Activated CD4-positive, alpha-beta T cell treated with anti-CD3 and anti-CD28 coated beads for 24 hours (primary cell): ENCODE measurements at regions not wholly inside any gene's neighbourhood (a gene's known extent, or its start where the extent isn't known, plus 50 kb on each side); places are given as distances from the start of the nearest gene placed in this dataset.

Experiments used
- DNase-seq, 2 donors: peaks; one replicate each; pipeline ENCODE4 v3.0.0-alpha.2; 2020; ENCODE audit warnings: low read depth in 2 of 2

DNA sequence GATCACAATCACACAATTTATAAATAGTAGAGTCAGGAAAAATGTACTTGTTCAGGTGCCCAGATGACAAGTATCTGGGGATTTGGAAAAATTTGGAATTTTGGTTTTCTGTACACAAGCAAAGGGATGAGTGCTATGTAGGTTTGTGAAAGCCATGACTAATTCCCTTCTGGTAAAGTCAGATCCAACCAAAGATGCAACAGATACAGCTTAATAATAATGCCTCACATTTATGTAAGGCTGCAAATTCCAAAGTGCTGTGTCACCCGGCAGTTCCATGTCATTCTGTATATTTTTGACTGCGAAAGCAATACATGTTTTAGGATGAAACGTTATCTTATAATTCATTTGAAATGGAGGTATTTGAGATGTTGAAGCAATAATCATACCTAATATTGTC lies 102.7 kb upstream of the AGBL1 start:
- DNase-seq = no peak

DNA sequence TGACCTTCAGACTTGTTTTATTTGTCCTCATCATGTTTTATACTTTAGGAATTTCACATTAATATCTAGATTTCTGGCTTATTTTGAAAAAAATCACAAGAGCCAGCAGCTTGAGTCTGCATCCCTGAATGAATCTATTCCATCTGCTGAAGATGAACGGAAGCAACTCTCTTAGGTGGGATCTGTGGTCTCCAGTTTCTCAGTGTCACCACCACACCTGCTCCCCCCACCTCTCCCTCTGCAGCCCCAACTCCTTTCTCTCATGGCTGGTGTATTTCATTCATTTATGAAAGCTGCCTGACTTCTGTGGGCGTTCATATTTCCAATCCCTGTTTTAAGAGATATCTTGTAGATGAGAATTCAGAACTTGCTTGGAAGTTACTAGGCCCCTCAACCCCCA lies 102.1 kb upstream of the AGBL1 start:
- no peak for DNase-seq

DNA sequence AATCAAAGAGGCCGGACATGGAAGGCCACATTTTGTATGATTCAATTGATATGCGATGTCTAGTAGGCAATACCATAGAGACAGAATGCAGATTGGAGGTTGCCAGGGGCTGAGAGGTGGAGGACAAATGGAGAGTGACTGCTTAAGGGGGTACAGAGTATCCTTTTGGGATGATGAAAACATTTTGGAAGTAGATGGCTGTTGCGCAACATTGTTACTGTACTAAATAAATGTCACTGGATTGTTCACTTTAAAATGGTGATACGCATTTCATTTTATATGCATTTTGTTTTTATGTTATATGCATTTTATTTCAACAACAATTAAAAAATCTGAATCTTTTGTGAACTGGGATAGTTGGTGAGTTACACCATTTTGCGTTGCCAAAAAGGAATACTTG lies 99.7 kb upstream of the AGBL1 start:
- no peak for DNase-seq

DNA sequence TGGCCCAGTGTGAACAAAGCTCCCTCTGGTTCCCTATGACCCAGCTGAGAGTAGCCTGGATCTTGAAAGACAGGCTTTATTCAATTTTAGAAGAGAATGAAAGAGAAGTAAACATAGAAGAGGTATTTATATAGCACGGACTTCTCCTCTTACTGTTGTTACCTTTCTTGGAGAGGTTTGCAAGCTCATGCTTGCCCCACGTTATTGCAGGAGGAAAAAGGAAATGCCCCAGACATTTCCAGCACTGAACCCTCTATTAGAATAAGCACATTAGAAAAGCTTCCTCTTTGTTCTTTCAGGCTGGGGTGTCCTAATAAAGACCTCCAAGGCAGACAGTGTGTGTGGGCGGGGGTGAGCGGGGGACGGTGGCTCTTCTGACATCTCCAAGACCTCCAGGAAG lies 98.7 kb upstream of the AGBL1 start:
- DNase-seq = no peak

DNA sequence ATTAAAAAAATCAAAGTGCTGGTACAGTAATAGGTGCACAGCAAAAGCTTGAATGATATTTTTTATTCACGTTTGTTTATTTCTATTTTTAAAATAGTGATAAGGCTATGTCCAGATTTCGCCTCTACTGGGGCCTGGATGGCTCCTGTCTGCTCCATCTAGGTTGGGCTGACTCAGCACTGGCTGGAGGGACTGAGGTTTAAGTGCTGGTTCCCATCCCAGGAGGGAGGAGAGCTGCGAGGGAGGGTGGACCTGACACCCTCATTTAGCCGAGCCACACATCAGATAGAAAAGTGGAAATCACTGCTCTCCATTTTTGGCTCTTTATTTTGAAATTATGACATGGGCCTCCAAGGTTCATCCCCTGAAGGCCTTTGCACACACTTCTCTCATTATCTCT lies 95.4 kb upstream of the AGBL1 start:
- DNase-seq = no peak

DNA sequence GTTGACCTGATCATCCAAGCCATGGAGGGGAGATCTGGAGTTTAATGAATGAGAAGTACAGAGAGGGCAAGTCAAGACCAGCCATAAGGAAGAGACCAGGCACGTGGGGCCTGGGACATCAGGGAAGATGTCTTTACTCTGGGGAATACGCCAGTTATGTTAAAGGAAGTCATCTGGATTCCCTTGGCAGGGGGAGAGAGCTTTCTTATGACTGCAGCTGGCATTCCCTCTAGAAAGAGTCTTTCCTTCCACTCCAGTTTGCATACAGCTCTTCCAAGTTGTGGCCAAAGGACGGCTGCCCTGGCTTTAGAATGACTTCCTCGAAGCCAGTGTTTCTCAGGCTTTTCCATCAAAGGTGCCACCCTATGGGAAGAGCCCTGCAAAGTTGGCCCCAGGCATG lies 93.6 kb upstream of the AGBL1 start:
- DNase-seq = no peak

DNA sequence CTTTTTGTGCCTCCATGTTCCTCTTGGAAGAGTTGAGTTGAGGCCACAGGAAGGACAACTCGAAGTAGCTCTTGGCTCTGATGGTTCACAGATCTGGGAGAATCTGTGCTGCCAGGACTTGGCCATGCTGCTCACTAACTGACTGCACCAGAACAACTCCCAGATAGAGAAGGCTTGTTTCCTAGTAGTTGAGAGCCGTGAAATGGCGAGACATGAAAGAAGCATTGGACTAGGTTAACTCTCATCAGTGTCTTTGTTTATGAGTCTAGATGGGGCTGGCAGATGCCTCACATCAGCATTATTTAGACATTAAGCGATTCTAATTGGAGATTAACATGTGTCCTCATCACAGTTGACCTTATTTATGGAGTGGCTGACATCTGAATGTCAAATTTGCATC lies 92.9 kb upstream of the AGBL1 start:
- DNase-seq = no peak

DNA sequence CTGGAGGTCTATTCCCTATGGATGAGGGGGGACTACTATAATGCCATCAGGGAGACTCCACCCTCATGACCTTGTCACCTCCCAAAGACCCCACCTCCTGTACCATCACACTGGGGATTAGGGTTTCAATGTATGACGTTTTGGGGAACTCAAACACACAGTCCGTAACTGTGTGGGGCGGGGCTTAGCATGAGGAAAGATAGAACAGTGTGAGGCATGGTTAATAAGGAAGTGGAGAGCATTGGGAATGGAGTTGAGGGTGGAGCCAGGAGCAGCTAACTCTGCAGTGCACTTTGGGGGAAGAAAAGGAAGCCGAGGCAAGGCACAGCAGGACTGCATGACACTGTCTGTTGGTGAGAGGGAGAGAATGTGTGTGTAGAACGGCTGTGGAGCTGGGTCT lies 90.9 kb upstream of the AGBL1 start:
- DNase-seq = no peak

DNA sequence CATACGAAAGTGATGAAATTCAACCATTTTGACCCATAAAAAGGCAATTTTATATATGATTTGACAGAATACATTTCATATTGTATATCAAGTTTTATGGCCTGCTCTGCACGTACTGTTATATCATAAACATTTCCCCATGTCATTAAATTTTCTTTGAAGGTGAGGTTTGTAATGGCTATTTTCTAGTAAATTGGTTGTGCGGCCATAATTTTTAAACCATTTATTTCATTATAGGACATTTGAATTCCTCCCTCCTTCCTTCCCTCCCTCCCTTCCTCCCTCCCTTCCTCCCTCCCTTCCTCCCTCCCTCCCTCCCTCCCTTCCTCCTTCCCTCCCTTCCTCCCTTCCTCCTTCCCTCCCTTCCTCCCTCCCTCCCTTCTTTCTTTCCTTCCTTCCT lies 87.4 kb upstream of the AGBL1 start:
- DNase-seq = no peak

DNA sequence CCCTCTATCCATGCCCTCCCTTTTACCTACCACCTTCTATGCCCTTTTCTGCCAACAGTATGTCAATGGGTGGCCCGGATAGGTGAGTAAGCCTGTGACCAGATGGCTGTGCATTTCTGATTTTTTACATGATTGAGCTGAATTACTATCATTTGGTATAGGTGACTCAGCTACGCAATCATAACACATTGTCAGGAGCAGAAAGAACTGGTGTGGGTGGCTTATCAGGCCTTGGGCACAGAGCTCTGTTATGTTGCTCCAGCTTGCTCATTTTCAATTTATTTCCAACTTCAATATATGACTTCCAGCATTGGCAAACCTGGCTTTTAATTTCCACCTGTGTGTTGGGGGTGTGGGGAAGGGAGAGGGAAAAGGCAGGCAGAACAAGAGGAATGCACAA lies 86.6 kb upstream of the AGBL1 start:
- no peak for DNase-seq

DNA sequence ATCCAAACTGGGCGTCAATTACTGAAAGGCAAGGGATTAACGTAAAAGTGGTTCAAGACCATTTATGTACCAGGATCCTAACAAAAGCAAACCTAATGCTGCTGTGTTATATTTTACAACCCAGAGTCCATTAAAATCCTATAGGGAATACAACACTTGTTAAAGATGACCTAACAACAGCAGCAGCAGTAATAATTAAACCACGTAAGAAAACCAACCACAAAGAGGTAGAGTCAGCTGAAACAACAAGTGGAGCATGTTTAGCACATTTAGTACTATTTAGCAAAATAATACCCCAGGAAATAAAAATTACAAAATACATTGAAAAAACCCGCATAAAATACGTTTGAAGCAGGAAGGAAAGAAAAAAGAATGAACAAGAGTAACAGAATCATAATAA lies 82.1 kb upstream of the AGBL1 start:
- no peak for DNase-seq

DNA sequence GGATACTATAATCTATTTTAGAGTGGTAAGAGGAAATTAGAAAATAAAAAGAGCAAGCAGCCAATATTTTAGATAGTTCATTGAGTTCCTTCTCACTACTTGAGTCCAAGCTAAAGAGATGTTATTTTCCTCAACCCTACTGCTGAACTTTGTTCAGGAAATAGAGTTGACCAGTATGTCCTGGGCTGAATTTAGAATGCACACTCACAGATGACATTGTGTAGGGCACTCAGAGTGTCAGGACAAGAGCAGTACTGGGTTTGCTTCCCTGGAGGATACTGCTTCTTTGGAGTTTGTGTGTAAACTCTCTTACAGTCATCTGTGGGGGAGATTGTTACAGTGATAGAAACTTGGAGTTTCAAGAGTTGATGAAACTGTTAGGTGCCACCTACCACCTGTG lies 80.0 kb upstream of the AGBL1 start:
- DNase-seq = no peak

DNA sequence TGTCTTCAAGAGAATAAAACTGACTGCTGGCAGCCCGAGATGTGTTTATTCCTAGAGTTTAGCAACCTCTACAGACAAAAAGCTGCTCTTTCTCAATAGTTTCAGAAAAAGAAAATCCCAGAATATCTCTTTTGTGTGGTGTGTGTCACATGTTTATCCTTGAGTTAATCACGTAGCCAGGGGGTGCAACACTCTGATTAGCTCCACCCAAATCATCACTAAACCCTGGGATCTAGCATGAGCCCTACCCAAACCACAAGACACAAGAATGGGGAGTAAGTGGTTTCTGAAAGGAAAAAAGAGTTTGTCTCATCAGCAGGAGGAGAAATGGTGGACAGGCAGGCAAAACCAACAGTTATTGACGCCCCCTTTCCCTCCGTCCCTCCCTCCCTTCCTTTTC lies 78.5 kb upstream of the AGBL1 start:
- DNase-seq = no peak

DNA sequence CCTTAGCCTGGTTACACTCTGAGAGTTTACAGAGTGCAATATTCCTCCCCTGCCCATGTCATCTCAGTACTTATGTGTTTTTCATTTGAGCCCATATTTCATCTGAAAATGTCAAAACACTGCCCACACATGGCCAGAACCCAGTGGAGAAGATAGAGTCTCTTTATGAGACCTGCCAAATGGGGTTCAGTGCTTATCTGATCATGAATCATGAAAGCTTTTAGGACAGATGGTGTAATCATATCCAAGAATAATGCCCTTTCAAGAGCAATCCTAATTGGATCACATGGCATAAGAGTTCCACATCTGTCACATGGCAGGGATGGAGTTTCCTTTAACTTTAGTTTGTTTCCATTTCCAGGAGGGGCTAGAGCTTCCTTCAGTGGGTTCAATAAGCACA lies 77.2 kb upstream of the AGBL1 start:
- DNase-seq = no peak

DNA sequence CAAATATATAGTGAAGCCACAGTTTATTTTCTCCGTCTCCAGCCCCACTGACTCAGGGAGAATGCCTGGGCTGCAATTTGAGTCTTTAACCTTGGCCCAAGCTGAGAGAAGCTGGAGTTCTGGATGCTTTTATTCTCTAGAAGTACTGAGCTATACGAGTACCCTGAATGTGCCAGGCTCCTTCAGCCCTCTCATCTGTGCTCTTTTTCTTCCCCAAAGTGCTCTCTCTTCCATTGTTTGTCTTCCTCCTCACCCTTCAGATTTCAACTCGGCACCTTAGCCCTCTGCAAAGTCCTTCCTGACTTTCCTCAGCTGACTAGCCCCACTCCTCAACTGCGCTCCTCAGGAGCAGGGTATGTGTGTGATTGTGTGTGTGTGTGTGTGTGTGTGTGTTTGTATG lies 75.6 kb upstream of the AGBL1 start:
- DNase-seq = no peak

DNA sequence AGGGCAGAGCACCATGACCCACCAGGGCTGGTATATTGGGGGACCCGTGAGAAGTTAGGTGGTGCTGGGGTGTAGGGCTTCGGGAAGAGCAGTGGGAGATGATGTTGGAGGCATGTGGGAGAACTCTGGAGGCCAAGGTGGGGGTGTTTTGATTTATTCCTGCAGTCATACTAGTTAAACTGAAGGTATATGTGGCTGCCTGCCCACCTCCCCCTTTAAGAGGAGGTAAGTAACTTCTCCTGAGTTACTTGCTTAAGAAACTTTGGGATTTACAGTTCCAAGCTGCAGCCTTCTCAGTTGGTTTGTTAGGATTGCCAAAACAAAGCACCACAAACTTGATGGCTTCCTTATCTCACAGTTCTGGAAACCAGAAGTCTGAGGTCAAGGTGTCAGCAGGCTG lies 73.1 kb upstream of the AGBL1 start:
- no peak for DNase-seq

DNA sequence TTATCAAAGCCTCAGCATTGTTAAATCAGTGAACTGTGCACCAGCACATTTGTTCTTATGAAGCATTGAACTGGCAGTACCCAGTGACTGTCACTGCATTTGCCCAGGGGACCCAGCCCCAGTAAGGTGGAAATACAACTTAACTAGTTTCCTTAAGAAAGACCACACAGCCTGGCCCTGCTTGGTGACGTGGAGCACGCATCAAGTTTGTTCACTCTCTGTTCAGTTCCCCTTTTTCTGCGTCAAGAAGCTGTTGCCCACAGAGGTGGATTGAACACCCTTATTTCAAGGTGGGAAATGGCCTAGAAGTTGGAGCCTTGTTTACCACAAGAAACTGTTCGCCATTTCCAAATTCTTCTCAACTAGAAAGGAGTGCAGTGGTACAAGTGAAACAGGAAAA lies 69.9 kb upstream of the AGBL1 start:
- DNase-seq = no peak

DNA sequence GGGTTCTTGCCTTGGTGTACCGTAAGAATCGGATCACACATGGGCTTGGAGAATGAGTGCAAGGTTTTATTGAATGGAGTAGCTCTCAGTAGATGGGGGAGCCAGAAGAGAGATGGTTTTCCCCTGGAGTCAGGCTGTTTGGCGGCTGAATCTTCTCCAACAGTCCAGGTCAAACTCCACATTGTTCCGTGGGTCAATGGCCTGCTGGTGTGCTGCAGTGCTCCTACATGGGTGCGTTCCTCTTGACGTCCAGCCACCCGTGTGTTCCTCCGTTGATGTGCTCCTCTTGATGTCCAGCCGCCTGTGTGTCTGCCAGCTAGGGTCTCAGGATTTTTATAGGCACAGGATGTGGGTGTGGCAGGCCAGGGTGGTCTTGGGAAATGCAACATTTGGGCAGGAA lies 69.3 kb upstream of the AGBL1 start:
- DNase-seq = no peak

DNA sequence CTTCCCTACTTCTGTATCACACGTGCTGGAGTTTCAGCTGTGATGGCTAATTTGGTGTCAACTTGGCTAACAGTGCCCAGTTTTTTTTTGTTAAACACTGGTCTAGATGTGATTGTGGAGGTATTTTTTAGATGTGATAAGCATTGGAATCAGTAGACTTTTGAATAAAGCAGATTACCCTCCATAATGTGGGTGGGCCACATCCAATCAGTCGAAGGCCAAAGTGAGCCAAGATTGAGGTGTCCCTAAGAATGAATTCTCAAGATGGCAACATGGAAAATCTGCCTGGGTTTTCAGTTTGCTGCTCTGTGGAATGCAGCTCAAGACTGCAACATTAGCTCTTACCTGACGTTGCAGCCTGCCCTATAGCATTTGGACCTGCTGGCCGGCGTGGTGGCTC lies 68.8 kb upstream of the AGBL1 start:
- no peak for DNase-seq

DNA sequence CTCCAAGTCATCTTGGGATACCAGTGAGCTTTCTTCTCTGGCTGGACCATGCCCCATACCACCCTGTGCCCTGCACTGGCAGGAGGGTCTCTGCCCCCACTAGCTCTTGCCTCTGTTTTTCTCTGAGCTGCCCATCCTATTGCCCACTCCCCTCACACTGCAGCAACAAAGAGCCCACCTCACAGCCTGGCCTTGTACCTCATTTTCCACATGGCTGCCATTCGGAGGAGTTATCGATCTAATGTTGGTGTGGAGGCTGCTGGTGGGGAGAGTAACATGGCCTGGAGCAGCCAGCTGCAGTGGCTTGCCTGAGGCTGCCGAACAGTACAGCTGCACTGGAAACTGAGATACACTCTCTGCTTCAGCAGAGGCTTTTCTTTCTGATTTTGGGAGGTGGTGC lies 65.7 kb upstream of the AGBL1 start:
- DNase-seq = no peak

DNA sequence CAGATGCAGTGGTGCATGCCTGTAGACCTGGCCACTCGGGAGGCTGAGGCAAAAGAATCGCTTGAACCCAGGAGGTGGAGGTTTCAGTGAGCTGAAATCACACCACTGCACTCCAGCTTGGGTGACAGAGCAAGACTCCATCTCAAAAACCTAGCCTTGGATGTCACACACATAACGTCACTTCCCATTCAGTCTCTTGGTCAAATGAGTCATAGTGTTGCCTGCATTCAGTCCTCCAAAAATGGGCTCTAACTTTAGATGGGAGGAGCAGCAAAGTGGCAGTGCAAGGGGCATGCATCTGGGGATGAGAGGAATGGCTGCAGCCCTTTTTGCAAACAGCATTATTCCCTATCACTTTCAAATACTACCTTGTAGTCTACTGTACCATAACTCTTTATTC lies 62.9 kb upstream of the AGBL1 start:
- no peak for DNase-seq

DNA sequence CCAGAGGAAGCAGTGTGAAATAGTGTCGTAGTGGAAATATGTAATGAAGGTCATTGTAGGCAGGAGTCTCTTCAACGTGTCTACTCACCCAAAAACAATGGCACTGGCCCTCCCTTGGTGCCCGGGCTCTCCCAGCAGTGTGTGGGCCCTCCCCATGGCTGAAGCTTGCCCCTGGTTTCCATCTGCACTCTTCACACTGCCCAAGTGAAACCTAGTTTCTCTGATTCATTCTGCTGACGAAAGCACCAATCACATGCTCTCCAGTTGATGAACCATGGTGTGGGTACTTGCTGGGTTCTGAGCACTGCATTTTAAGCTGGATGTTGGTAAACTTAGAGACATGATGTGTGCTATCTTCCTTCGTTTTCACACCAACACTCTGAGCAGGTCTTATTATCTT lies 61.0 kb upstream of the AGBL1 start:
- DNase-seq = no peak

DNA sequence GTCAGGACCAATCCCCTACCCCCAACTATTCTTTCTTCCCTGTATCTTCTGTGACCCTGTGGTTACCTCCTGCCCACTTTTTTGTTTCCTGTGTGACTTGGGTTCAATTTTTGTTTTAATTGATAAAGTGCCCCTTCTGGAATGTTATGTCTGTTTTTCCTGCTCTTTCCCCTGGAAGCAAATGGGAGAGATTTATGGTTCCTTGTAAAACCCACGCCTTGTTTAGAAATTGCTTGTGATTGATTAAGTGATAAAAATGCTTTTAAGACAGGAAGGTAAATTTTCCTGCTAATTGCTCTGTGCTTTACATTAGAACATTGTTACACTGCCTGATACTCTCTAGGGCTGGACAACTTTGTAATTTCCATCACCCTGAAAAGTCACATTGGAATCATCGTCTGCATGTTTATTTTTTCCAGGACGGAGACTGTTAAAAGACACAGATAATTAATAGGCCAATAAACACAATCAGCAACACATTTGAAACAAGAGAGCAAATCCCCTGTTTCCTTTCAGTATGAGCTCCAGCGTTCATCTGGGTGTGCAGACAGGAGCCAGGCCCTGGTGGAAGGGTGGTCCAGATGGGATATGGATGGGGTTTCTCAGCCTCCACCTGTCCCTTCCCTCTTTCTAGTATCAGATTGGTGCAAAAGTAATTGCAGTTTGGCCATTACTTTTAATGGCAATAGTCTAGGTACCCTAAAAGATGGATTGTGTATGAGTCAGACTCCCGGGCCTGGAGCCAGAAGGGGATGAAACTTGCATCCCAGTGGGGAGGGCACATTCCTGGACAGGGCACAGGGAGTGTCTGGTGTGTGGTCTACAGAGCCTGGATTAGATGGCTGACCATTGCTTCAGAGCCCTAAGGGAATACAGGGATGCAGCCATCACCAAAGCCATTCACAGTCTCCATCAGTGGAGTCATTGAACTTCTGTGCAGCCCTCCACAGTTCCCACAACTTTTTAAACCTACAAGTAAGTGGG lies 58.1 kb upstream of the AGBL1 start:
- DNase-seq = no peak

DNA sequence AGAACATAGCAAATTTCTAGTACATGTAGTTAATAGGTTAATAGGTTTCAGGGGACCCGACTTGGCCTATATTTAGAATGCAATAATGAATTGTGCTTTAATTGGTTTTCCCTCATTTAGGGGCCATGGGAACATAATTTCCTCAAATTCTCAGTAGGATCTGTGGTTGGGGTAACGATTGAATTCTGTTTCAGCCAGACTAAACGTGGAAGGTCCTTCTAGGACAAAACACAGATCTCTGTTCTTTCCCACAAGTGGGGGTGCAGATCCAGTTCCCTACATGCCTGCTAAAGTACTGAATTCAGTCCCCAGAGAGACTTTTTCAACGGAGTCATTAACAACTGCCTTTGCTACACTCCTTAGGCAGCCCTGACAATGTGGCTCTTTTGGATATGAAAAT lies 50.7 kb upstream of the AGBL1 start:
- DNase-seq = no peak
